Cardiac muscle cell (in vitro differentiated cells and primary cell): ENCODE measurements at regions not wholly inside any gene's neighbourhood (a gene's known extent, or its start where the extent isn't known, plus 50 kb on each side); places are given as distances from the start of the nearest gene placed in this dataset.

ENCODE experiments used
- DNase-seq, 2 donors: peaks; one replicate each; pipeline versions ENCODE4 v3.0.0 to v3.0.0-alpha.2; 2010 to 2017; ENCODE audit warnings: low read depth in 1 of 2, low spot score in 1 of 2
- H3K27ac ChIP-seq: fragments of 200-600 bp; sonication (generic); 2 replicates; pipeline ENCODE4 v1.5.1; 2016
- H3K27me3 ChIP-seq: fragments of 200-600 bp; sonication (generic); 2 replicates; pipeline ENCODE4 v1.6.0; 2016; ENCODE audit warnings: control low read depth
- H3K36me3 ChIP-seq: fragments of 200-600 bp; sonication (generic); 2 replicates; pipeline ENCODE4 v1.5.1; 2016; ENCODE audit warnings: control low read depth
- H3K4me1 ChIP-seq: fragments of 200-600 bp; sonication (generic); 2 replicates; pipeline ENCODE4 v1.8.1; 2017; ENCODE audit warnings: low read depth, mild to moderate bottlenecking, mixed run types
- H3K4me3 ChIP-seq: fragments of 200-600 bp; sonication (generic); 2 replicates; pipeline ENCODE4 v1.5.1; 2016; ENCODE audit warnings: mild to moderate bottlenecking
- H3K9me3 ChIP-seq: fragments of 200-600 bp; sonication (generic); 2 replicates; pipeline ENCODE4 v1.5.1; 2017; ENCODE audit warnings: low read depth, mild to moderate bottlenecking, control low read depth
- CTCF ChIP-seq: IDR thresholded peaks from 2 replicates; pipeline ENCODE4 v1.5.1; 2012; ENCODE audit warnings: low read depth, mild to moderate bottlenecking, low read length

- Histone ChIP-seq H3K27ac (no peak overlapping the region), H3K9me3 (no peaks in the 10 kb centered on the region), H3K36me3 (no peaks in the 10 kb centered on the region), H3K4me1 (no peaks in the 10 kb centered on the region), H3K4me3 (no peak overlapping the region), H3K27me3 (peaks cover 16% of the 10 kb centered on the region)
- no peak for TF ChIP-seq CTCF
- no peak for DNase-seq
Observed at GRCh38 chr9:33645706-33646105, 121.7 kb downstream of the ANKRD18B start.

GRCh38 chr9:33649463-33649862, 125.4 kb downstream of the ANKRD18B start:
- H3K27ac ChIP-seq, result no peak overlapping the region
- no peaks in the 10 kb centered on the region for H3K4me1 ChIP-seq
- H3K4me3 ChIP-seq, result no peak overlapping the region
- H3K27me3 ChIP-seq, result peaks cover 28% of the 10 kb centered on the region
- H3K9me3 ChIP-seq, result no peaks in the 10 kb centered on the region
- no peak for TF ChIP-seq CTCF
- DNase-seq, result no peak
- no peaks in the 10 kb centered on the region for H3K36me3 ChIP-seq

GRCh38 chr9:33651125-33651524, 127.1 kb downstream of the ANKRD18B start:
- H3K4me1 ChIP-seq, result no peaks in the 10 kb centered on the region
- H3K4me3 ChIP-seq, result no peak overlapping the region
- no peaks in the 10 kb centered on the region for H3K36me3 ChIP-seq
- no peak for TF ChIP-seq CTCF
- no peak overlapping the region for H3K27ac ChIP-seq
- no peak for DNase-seq
- no peaks in the 10 kb centered on the region for H3K9me3 ChIP-seq
- peaks cover 36% of the 10 kb centered on the region for H3K27me3 ChIP-seq

- Histone ChIP-seq H3K36me3 (no peaks in the 10 kb centered on the region), H3K27me3 (peaks cover 19% of the 10 kb centered on the region), H3K9me3 (no peaks in the 10 kb centered on the region), H3K4me1 (no peaks in the 10 kb centered on the region), H3K4me3 (no peak overlapping the region), H3K27ac (no peak overlapping the region)
- no peak for DNase-seq
- TF ChIP-seq CTCF, result no peak
Observed at GRCh38 chr9:33659921-33660320, 135.4 kb upstream of the PRSS3 start.

GRCh38 chr9:33660772-33661171, 134.6 kb upstream of the PRSS3 start:
- TF ChIP-seq CTCF, result no peak
- H3K4me1 ChIP-seq, result no peaks in the 10 kb centered on the region
- H3K9me3 ChIP-seq, result no peaks in the 10 kb centered on the region
- H3K27ac ChIP-seq, result no peak overlapping the region
- H3K4me3 ChIP-seq, result no peak overlapping the region
- no peak for DNase-seq
- H3K27me3 ChIP-seq, result peaks cover 15% of the 10 kb centered on the region
- no peaks in the 10 kb centered on the region for H3K36me3 ChIP-seq

- H3K4me3 ChIP-seq, result no peak overlapping the region
- H3K36me3 ChIP-seq, result no peaks in the 10 kb centered on the region
- H3K27ac ChIP-seq, result no peak overlapping the region
- DNase-seq, result peak in 1 of 2 donors; percentile 46
- H3K4me1 ChIP-seq, result no peaks in the 10 kb centered on the region
- no peak for TF ChIP-seq CTCF
- H3K27me3 ChIP-seq, result peaks cover 15% of the 10 kb centered on the region
- no peaks in the 10 kb centered on the region for H3K9me3 ChIP-seq
Observed at GRCh38 chr9:33661176-33661575, 134.2 kb upstream of the PRSS3 start.
